ENCODE measurements at regions not wholly inside any gene's neighbourhood (a gene's known extent, or its start where the extent isn't known, plus 50 kb on each side); places are given as distances from the start of the nearest gene placed in this dataset.

GRCh38 chr6:43946641-43947363 lies 176.8 kb downstream of the VEGFA start:
- no peak for DNase-seq

GRCh38 chr6:43945768-43946080 lies 175.7 kb downstream of the VEGFA start:
- DNase-seq, result peak; percentile 19

- no peak for DNase-seq
These were observed 175.1 kb downstream of the VEGFA start for GRCh38 chr6:43944908-43945767.

- DNase-seq, result peak; percentile 13
These were observed 173.8 kb downstream of the VEGFA start for GRCh38 chr6:43943781-43944250.

- peak; percentile 3 for DNase-seq
These were observed 173.2 kb downstream of the VEGFA start for GRCh38 chr6:43943099-43943766.

- DNase-seq, result peak; percentile 11
These were observed 172.6 kb downstream of the VEGFA start for GRCh38 chr6:43942616-43943015.

- DNase-seq, result peak; percentile 14
These were observed 172.0 kb downstream of the VEGFA start for GRCh38 chr6:43942011-43942442.

- DNase-seq, result peak; percentile 13
These were observed 171.2 kb downstream of the VEGFA start for GRCh38 chr6:43941174-43941573.

- DNase-seq, result peak; percentile 8
These were observed 170.5 kb downstream of the VEGFA start for GRCh38 chr6:43940393-43941087.

- peak; percentile 6 for DNase-seq
These were observed 170.0 kb downstream of the VEGFA start for GRCh38 chr6:43940071-43940392.

GRCh38 chr6:43939281-43940070 lies 169.5 kb downstream of the VEGFA start:
- DNase-seq, result peak; percentile 13

- peak; percentile 13 for DNase-seq
These were observed 168.4 kb downstream of the VEGFA start for GRCh38 chr6:43938178-43939105.

GRCh38 chr6:43937236-43938177 lies 167.5 kb downstream of the VEGFA start:
- peak; percentile 5 for DNase-seq

- DNase-seq, result peak; percentile 16
These were observed 166.5 kb downstream of the VEGFA start for GRCh38 chr6:43936476-43936875.

GRCh38 chr6:43935921-43936439 lies 166.0 kb downstream of the VEGFA start:
- peak; percentile 11 for DNase-seq

GRCh38 chr6:43934803-43935602 lies 165.0 kb downstream of the VEGFA start:
- DNase-seq, result peak; percentile 8

GRCh38 chr6:43934183-43934802 lies 164.3 kb downstream of the VEGFA start:
- peak; percentile 7 for DNase-seq
